Mesendoderm (in vitro differentiated cells): ENCODE measurements at regions not wholly inside any gene's neighbourhood (a gene's known extent, or its start where the extent isn't known, plus 50 kb on each side); places are given as distances from the start of the nearest gene placed in this dataset.
"Not testable (repeated sequence)": the region's sequence is repeated elsewhere in the genome, so short reads cannot be mapped to it uniquely, and the experiment has no call there.

ENCODE experiments used
- DNase-seq: peaks from one replicate; pipeline ENCODE4 v3.0.0; 2013
- H2AK5ac ChIP-seq: 2 replicates; pipeline ENCODE4 v1.6.1; 2013; ENCODE audit warnings: low read length, inconsistent platforms
- H2BK120ac ChIP-seq: 2 replicates; pipeline ENCODE4 v1.6.1; 2013; ENCODE audit warnings: low read depth, mild to moderate bottlenecking, low read length, moderate library complexity, mixed read lengths
- H2BK15ac ChIP-seq: replicated peaks from 2 replicates; pipeline ENCODE4 v1.6.1; 2013; ENCODE audit warnings: low read depth, mild to moderate bottlenecking, moderate library complexity
- H2BK5ac ChIP-seq: 2 replicates; pipeline ENCODE4 v1.6.1; 2013; ENCODE audit warnings: low read length, inconsistent platforms
- H3K18ac ChIP-seq: 2 replicates; pipeline ENCODE4 v1.6.1; 2013; ENCODE audit warnings: mild to moderate bottlenecking, low read length, mixed read lengths
- H3K23ac ChIP-seq: one replicate; pipeline ENCODE4 v1.6.1; 2013; ENCODE audit warnings: low read length
- H3K27ac ChIP-seq: 2 replicates; pipeline ENCODE4 v1.5.1; 2013; ENCODE audit warnings: low read depth, mild to moderate bottlenecking, inconsistent platforms, low read length, moderate library complexity
- H3K27me3 ChIP-seq: 2 replicates; pipeline ENCODE4 v1.6.1; 2013; ENCODE audit warnings: low read length, control low read depth, mild to moderate bottlenecking, inconsistent platforms; ENCODE audit not compliant: insufficient read depth, poor library complexity
- H3K36me3 ChIP-seq: 2 replicates; pipeline ENCODE4 v1.6.1; 2013; ENCODE audit warnings: low read length, inconsistent platforms; ENCODE audit not compliant: control insufficient read depth, insufficient read depth
- H3K4ac ChIP-seq: one replicate; pipeline ENCODE4 v1.6.1; 2013; ENCODE audit warnings: low read depth, mild to moderate bottlenecking, low read length, moderate library complexity
- H3K4me1 ChIP-seq: 2 replicates; pipeline ENCODE4 v1.6.1; 2013; ENCODE audit warnings: low read depth, low read length, inconsistent platforms; ENCODE audit not compliant: control insufficient read depth
- H3K4me2 ChIP-seq: 2 replicates; pipeline ENCODE4 v1.6.1; 2013; ENCODE audit warnings: low read length
- H3K4me3 ChIP-seq: 2 replicates; pipeline ENCODE4 v1.5.1; 2013; ENCODE audit warnings: mild to moderate bottlenecking, low read length
- H3K56ac ChIP-seq: one replicate; pipeline ENCODE4 v1.6.1; 2013; ENCODE audit warnings: low read length
- H3K79me1 ChIP-seq: 2 replicates; pipeline ENCODE4 v1.6.1; 2013; ENCODE audit warnings: low read length, inconsistent platforms
- H3K79me2 ChIP-seq: 2 replicates; pipeline ENCODE4 v1.6.1; 2013; ENCODE audit warnings: mild to moderate bottlenecking, low read length; ENCODE audit not compliant: control insufficient read depth, insufficient read depth
- H3K9ac ChIP-seq: 2 replicates; pipeline ENCODE4 v1.6.1; 2013; ENCODE audit warnings: low read length, inconsistent platforms
- H4K5ac ChIP-seq: one replicate; pipeline ENCODE4 v1.6.1; 2013; ENCODE audit warnings: low read length
- H4K8ac ChIP-seq: one replicate; pipeline ENCODE4 v1.6.1; 2013; ENCODE audit warnings: low read depth, mild to moderate bottlenecking, control low read depth, low read length, moderate library complexity
- WGBS: extraction: QIAGEN DNeasy Blood & Tissue Kit; methylation state at CpG from one replicate; pipeline ENCODE4 v1.1.7; 2013; ENCODE audit warnings: low lambda C conversion rate, missing lambda C conversion rate; ENCODE audit not compliant: insufficient coverage; ENCODE audit errors: extremely low coverage; 5-methylcytosine and 5-hydroxymethylcytosine counted together

- not testable (repeated sequence) for H3K36me3 ChIP-seq, H2AK5ac ChIP-seq, H3K4ac ChIP-seq, H3K4me3 ChIP-seq, H3K4me2 ChIP-seq, H4K5ac ChIP-seq, H2BK5ac ChIP-seq, H2BK15ac ChIP-seq, H3K27me3 ChIP-seq, H3K27ac ChIP-seq, DNase-seq, H3K9ac ChIP-seq, H2BK120ac ChIP-seq, H3K56ac ChIP-seq, H3K79me1 ChIP-seq, H4K8ac ChIP-seq, H3K4me1 ChIP-seq, H3K18ac ChIP-seq, H3K79me2 ChIP-seq, H3K23ac ChIP-seq
- no CpG with 5 or more reads among the region's 2 CpGs for WGBS
Measured at GRCh38 chrX:17941171-17941570, 80.1 kb upstream of the RAI2 start.

GRCh38 chrX:17939724-17940123 is 78.6 kb upstream of the RAI2 start:
- Histone ChIP-seq H3K4me2 (no peak overlapping the region), H3K79me2 (no peaks in the 10 kb centered on the region), H3K9ac (no peak overlapping the region), H3K56ac (no peak overlapping the region), H3K18ac (no peak overlapping the region), H4K8ac (no peak overlapping the region), H3K4ac (no peak overlapping the region), H2AK5ac (no peak overlapping the region), H3K27me3 (no peaks in the 10 kb centered on the region), H2BK5ac (no peak overlapping the region), H3K4me1 (no peaks in the 10 kb centered on the region), H3K79me1 (no peaks in the 10 kb centered on the region), H3K27ac (no peak overlapping the region), H3K4me3 (no peak overlapping the region), H4K5ac (no peak overlapping the region), H3K23ac (no peak overlapping the region), H3K36me3 (no peaks in the 10 kb centered on the region), H2BK15ac (no peak overlapping the region), H2BK120ac (no peak overlapping the region)
- WGBS, result no CpG with 5 or more reads among the region's 2 CpGs
- DNase-seq, result peak; percentile 6

GRCh38 chrX:17933856-17934255 is 72.8 kb upstream of the RAI2 start:
- Histone ChIP-seq H3K56ac (no peak overlapping the region), H2BK15ac (no peak overlapping the region), H3K27me3 (no peaks in the 10 kb centered on the region), H3K36me3 (no peaks in the 10 kb centered on the region), H3K23ac (no peak overlapping the region), H3K9ac (no peak overlapping the region), H3K4me1 (no peaks in the 10 kb centered on the region), H3K4me2 (no peak overlapping the region), H3K27ac (no peak overlapping the region), H2BK120ac (no peak overlapping the region), H3K18ac (no peak overlapping the region), H3K79me2 (no peaks in the 10 kb centered on the region), H4K8ac (no peak overlapping the region), H3K4ac (no peak overlapping the region), H2AK5ac (no peak overlapping the region), H3K4me3 (no peak overlapping the region), H4K5ac (no peak overlapping the region), H3K79me1 (no peaks in the 10 kb centered on the region), H2BK5ac (no peak overlapping the region)
- no peak for DNase-seq
- WGBS, result no CpG with 5 or more reads among the region's 3 CpGs

- no peak overlapping the region for H3K4me2 ChIP-seq
- H3K23ac ChIP-seq, result no peak overlapping the region
- H2BK120ac ChIP-seq, result no peak overlapping the region
- DNase-seq, result no peak
- no peak overlapping the region for H3K4me3 ChIP-seq
- no peaks in the 10 kb centered on the region for H3K79me2 ChIP-seq
- no peak overlapping the region for H3K18ac ChIP-seq
- H3K56ac ChIP-seq, result no peak overlapping the region
- H4K5ac ChIP-seq, result no peak overlapping the region
- H2BK5ac ChIP-seq, result no peak overlapping the region
- no peak overlapping the region for H3K4ac ChIP-seq
- H3K27me3 ChIP-seq, result no peaks in the 10 kb centered on the region
- H3K27ac ChIP-seq, result no peak overlapping the region
- H3K9ac ChIP-seq, result no peak overlapping the region
- no peak overlapping the region for H2AK5ac ChIP-seq
- no peak overlapping the region for H2BK15ac ChIP-seq
- H3K36me3 ChIP-seq, result no peaks in the 10 kb centered on the region
- no peaks in the 10 kb centered on the region for H3K79me1 ChIP-seq
- no peak overlapping the region for H4K8ac ChIP-seq
- WGBS, result no CpG with 5 or more reads among the region's 4 CpGs
- no peaks in the 10 kb centered on the region for H3K4me1 ChIP-seq
Measured at GRCh38 chrX:17932781-17933180, 71.7 kb upstream of the RAI2 start.

GRCh38 chrX:17931855-17932254 is 70.8 kb upstream of the RAI2 start:
- H4K5ac ChIP-seq, result no peak overlapping the region
- H3K4me3 ChIP-seq, result no peak overlapping the region
- no CpG with 5 or more reads among the region's 7 CpGs for WGBS
- no peaks in the 10 kb centered on the region for H3K79me1 ChIP-seq
- no peak overlapping the region for H2BK5ac ChIP-seq
- H3K4me2 ChIP-seq, result no peak overlapping the region
- DNase-seq, result no peak
- H3K56ac ChIP-seq, result no peak overlapping the region
- no peak overlapping the region for H3K23ac ChIP-seq
- no peaks in the 10 kb centered on the region for H3K27me3 ChIP-seq
- no peak overlapping the region for H3K27ac ChIP-seq
- H3K4me1 ChIP-seq, result no peaks in the 10 kb centered on the region
- no peaks in the 10 kb centered on the region for H3K36me3 ChIP-seq
- H3K79me2 ChIP-seq, result no peaks in the 10 kb centered on the region
- no peak overlapping the region for H4K8ac ChIP-seq
- H2BK15ac ChIP-seq, result no peak overlapping the region
- no peak overlapping the region for H3K9ac ChIP-seq
- no peak overlapping the region for H3K4ac ChIP-seq
- H2BK120ac ChIP-seq, result no peak overlapping the region
- H3K18ac ChIP-seq, result no peak overlapping the region
- no peak overlapping the region for H2AK5ac ChIP-seq

GRCh38 chrX:17930850-17931249 is 69.8 kb upstream of the RAI2 start:
- WGBS, result no CpG with 5 or more reads among the region's 4 CpGs

More at GRCh38 chrX:17930850-17931249, 69.8 kb upstream of the RAI2 start:
- Histone ChIP-seq H3K27me3 (no peaks in the 10 kb centered on the region), H4K5ac (no peak overlapping the region), H3K36me3 (no peaks in the 10 kb centered on the region), H3K56ac (no peak overlapping the region), H3K79me2 (no peaks in the 10 kb centered on the region), H2BK5ac (no peak overlapping the region), H3K4me1 (no peaks in the 10 kb centered on the region), H2AK5ac (no peak overlapping the region), H3K23ac (no peak overlapping the region), H3K9ac (no peak overlapping the region), H3K4me2 (no peak overlapping the region), H4K8ac (no peak overlapping the region), H3K4me3 (no peak overlapping the region), H3K79me1 (no peaks in the 10 kb centered on the region), H3K27ac (no peak overlapping the region), H3K18ac (no peak overlapping the region), H2BK120ac (no peak overlapping the region), H3K4ac (no peak overlapping the region), H2BK15ac (no peak overlapping the region)
- peak; percentile 16 for DNase-seq
